Fibroblast of lung (primary cell): ENCODE measurements at regions not wholly inside any gene's neighbourhood (a gene's known extent, or its start where the extent isn't known, plus 50 kb on each side); places are given as distances from the start of the nearest gene placed in this dataset.

Source experiments
- DNase-seq, 2 donors: peaks; one replicate each; pipeline versions ENCODE4 v3.0.0 to v3.0.0-alpha.2; 2010; ENCODE audit warnings: low read depth in 2 of 2
- H2AFZ ChIP-seq: 2 replicates; pipeline ENCODE4 v1.5.1; 2012; ENCODE audit warnings: low read length, control low read depth, inconsistent platforms
- H3K27ac ChIP-seq: 2 replicates; pipeline ENCODE4 v1.5.1; 2011; ENCODE audit warnings: low read length, control low read depth; ENCODE audit not compliant: insufficient read depth
- H3K27me3 ChIP-seq: 2 replicates; pipeline ENCODE4 v1.5.1; 2011; ENCODE audit warnings: mild to moderate bottlenecking, low read length; ENCODE audit not compliant: control insufficient read depth, insufficient read depth
- H3K36me3 ChIP-seq: 2 replicates; pipeline ENCODE4 v1.5.1; 2011; ENCODE audit warnings: low read length; ENCODE audit not compliant: control insufficient read depth, insufficient read depth
- H3K4me1 ChIP-seq: 2 replicates; pipeline ENCODE4 v1.5.1; 2011; ENCODE audit warnings: low read length; ENCODE audit not compliant: control insufficient read depth, insufficient read depth; ENCODE audit errors: extremely low read depth
- H3K4me2 ChIP-seq: 2 replicates; pipeline ENCODE4 v1.5.1; 2011; ENCODE audit warnings: low read length, control low read depth; ENCODE audit not compliant: insufficient read depth; ENCODE audit errors: extremely low read depth
- H3K4me3 ChIP-seq, 4 experiments: fragments of 200-600 bp in 1 of 4; sonication (generic) in 1 of 4; replicated peaks in 1 of 4; 2 replicates each; pipeline ENCODE4 v1.5.1; 2011 to 2016; ENCODE audit warnings: low read length in 4 of 4, low read depth in 3 of 4, mild to moderate bottlenecking in 3 of 4, control low read depth in 2 of 4, inconsistent platforms in 1 of 4, mixed read lengths in 1 of 4; ENCODE audit not compliant: insufficient read depth in 1 of 4; ENCODE audit errors: control extremely low read depth in 1 of 4
- H3K79me2 ChIP-seq: 2 replicates; pipeline ENCODE4 v1.5.1; 2012; ENCODE audit warnings: mild to moderate bottlenecking, low read length, inconsistent platforms; ENCODE audit not compliant: control insufficient read depth, insufficient read depth
- H3K9ac ChIP-seq: 2 replicates; pipeline ENCODE4 v1.5.1; 2011; ENCODE audit warnings: mild to moderate bottlenecking, low read length, control low read depth; ENCODE audit not compliant: insufficient read depth
- H3K9me3 ChIP-seq: 2 replicates; pipeline ENCODE4 v1.5.1; 2012; ENCODE audit warnings: low read depth, low read length; ENCODE audit not compliant: control insufficient read depth, insufficient read depth
- H4K20me1 ChIP-seq: 2 replicates; pipeline ENCODE4 v1.5.1; 2011; ENCODE audit warnings: low read length; ENCODE audit not compliant: control insufficient read depth, insufficient read depth; ENCODE audit errors: extremely low read depth
- EZH2 ChIP-seq: IDR thresholded peaks from 2 replicates; pipeline ENCODE4 v1.5.1; 2012; ENCODE audit warnings: low read length, control low read depth, mild to moderate bottlenecking; ENCODE audit errors: missing control alignments
- TF ChIP-seq, protein P1 (sequence below), 2 donors: IDR thresholded peaks in 1 of 2; conservative IDR thresholded peaks in 1 of 2; 1 replicate in 1 of 2; 2 replicates in 1 of 2; pipeline ENCODE4 v1.5.1; 2011 to 2012; ENCODE audit warnings: low read length in 2 of 2, control low read depth in 1 of 2, inconsistent platforms in 1 of 2, low read depth in 1 of 2, mild to moderate bottlenecking in 1 of 2

DNA sequence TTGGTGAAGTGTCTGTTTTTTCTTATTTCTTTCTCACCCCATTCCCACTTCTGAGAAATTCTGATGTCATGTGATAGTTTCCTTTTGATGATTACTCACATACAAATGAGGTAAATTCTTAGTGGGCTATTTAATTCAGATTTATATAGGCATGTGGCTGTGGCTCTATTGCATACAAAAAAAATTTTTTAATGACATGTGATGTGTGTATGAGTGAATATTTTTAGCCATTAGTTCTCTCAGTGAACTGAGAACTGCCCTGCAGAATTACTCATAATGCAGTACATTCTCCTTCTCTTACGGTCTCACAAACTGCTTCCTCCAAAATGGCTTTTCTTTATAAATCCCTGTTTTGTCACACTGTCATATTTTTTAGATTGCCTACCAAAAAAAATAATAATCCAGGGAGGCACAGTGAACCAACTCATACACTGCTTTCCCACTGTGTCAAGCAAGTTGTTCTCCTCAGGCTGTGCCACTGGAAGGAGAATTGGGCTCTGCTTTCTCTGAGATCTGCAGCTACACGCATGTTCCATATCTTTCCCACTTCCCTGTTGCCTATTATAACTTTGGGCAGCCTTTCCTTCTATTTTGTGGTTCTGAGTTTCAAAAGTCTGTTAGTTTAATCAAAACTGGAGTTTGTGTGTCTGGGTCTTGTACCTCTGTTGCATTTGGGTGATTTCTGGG, 415.7 kb upstream of the THBS1 start:
- Histone ChIP-seq H3K27ac (peak overlapping the region; percentile 81), H3K27me3 (no peaks in the 10 kb centered on the region), H3K79me2 (no peaks in the 10 kb centered on the region), H3K9me3 (no peaks in the 10 kb centered on the region), H3K4me2 (peak overlapping the region; percentile 56), H3K36me3 (no peaks in the 10 kb centered on the region), H2AFZ (peak overlapping the region; percentile 82), H3K4me3 (no peak overlapping the region), H3K4me1 (peaks cover 11% of the 10 kb centered on the region), H4K20me1 (no peaks in the 10 kb centered on the region), H3K9ac (no peak overlapping the region)
- TF ChIP-seq, protein P1, sequence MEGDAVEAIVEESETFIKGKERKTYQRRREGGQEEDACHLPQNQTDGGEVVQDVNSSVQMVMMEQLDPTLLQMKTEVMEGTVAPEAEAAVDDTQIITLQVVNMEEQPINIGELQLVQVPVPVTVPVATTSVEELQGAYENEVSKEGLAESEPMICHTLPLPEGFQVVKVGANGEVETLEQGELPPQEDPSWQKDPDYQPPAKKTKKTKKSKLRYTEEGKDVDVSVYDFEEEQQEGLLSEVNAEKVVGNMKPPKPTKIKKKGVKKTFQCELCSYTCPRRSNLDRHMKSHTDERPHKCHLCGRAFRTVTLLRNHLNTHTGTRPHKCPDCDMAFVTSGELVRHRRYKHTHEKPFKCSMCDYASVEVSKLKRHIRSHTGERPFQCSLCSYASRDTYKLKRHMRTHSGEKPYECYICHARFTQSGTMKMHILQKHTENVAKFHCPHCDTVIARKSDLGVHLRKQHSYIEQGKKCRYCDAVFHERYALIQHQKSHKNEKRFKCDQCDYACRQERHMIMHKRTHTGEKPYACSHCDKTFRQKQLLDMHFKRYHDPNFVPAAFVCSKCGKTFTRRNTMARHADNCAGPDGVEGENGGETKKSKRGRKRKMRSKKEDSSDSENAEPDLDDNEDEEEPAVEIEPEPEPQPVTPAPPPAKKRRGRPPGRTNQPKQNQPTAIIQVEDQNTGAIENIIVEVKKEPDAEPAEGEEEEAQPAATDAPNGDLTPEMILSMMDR (conservative IDR thresholded peaks at IDR 0.05 in 1 of 2, IDR thresholded peaks at IDR 0.05 in 1 of 2; ENCODE audit: low read depth in 1 of 2, low read length in 2 of 2): no peak
- no peak for TF ChIP-seq EZH2
- peak; percentile 40 to 78 for DNase-seq

DNA sequence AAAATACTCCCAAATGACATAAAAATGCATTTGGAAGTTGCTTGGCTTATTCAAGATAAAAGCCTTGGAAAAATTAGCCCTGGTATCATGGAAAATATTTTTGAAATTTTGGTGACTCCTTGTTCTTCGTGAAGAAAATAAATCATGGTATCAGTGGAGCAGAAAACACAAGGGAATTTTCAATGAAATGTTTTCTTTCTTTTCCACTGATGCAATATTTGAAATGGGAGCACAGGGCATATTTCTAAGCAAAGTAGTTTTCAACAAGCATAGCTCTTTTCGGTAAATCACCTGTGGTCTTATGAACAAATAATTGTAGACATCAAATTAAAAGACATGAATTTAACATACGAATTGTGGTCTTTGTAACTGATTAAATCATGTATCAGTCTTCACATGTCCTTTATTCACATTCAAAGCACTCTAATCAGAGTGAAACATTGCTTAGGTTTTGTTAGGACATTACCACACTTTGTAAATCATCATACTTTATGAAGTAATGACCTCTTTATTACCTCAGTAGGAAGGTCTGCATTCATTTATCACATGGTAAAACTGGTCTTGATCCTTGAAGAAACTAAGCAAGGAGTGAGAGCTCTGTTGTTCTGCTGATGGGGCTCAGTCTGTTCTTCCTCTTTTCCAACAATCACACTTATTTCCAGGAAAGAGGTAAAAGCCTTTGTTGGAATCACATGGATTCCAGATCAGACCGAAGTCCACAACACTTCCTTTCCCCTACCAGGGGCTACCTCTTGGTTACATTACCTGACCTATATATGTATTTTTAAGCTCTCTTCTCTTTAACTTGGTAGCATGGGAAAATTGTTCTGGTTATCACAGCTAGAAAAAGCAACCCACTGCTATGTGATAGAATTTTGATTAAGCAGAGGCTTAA, 413.5 kb upstream of the THBS1 start:
- no peaks in the 10 kb centered on the region for H3K36me3 ChIP-seq
- no peak overlapping the region for H2AFZ ChIP-seq
- peak in 1 of 2 donors; percentile 17 for DNase-seq
- H4K20me1 ChIP-seq: no peaks in the 10 kb centered on the region
- H3K4me3 ChIP-seq: no peak overlapping the region
- peaks cover 13% of the 10 kb centered on the region for H3K4me1 ChIP-seq
- no peak for TF ChIP-seq EZH2
- TF ChIP-seq, protein P1 (conservative IDR thresholded peaks at IDR 0.05 in 1 of 2, IDR thresholded peaks at IDR 0.05 in 1 of 2; ENCODE audit: low read depth in 1 of 2, low read length in 2 of 2): no peak
- no peak overlapping the region for H3K9ac ChIP-seq
- H3K27ac ChIP-seq: no peak overlapping the region
- no peaks in the 10 kb centered on the region for H3K9me3 ChIP-seq
- H3K4me2 ChIP-seq: no peak overlapping the region
- H3K79me2 ChIP-seq: no peaks in the 10 kb centered on the region
- H3K27me3 ChIP-seq: no peaks in the 10 kb centered on the region

- H3K9me3 ChIP-seq: no peaks in the 10 kb centered on the region
- H3K4me3 ChIP-seq: no peak overlapping the region
- peak overlapping the region; percentile 33 for H2AFZ ChIP-seq
- H3K27me3 ChIP-seq: no peaks in the 10 kb centered on the region
- DNase-seq: peak; percentile 97 to 98
- peak overlapping the region; percentile 77 for H3K4me2 ChIP-seq
- H3K36me3 ChIP-seq: no peaks in the 10 kb centered on the region
- peak overlapping the region; percentile 63 for H3K9ac ChIP-seq
- peaks cover 9% of the 10 kb centered on the region for H3K4me1 ChIP-seq
- H3K27ac ChIP-seq: peak overlapping the region; percentile 89
- no peak for TF ChIP-seq EZH2
- TF ChIP-seq, protein P1 (conservative IDR thresholded peaks at IDR 0.05 in 1 of 2, IDR thresholded peaks at IDR 0.05 in 1 of 2; ENCODE audit: low read depth in 1 of 2, low read length in 2 of 2): peak; percentile 37 to 52
- H4K20me1 ChIP-seq: no peaks in the 10 kb centered on the region
- no peaks in the 10 kb centered on the region for H3K79me2 ChIP-seq
These were observed 408.9 kb upstream of the THBS1 start for GRCh38 chr15:39171944-39172368.
